Breast epithelium (tissue), 3 donors: ENCODE measurements at regions not wholly inside any gene's neighbourhood (a gene's known extent, or its start where the extent isn't known, plus 50 kb on each side); places are given as distances from the start of the nearest gene placed in this dataset.

Experiments
- CTCF ChIP-seq, 3 donors: fragments of 450-650 bp; IDR thresholded peaks; one replicate each; pipeline ENCODE4 v1.5.1; 2016 to 2017; ENCODE audit warnings: antibody characterized with exemption in 3 of 3, mild to moderate bottlenecking in 3 of 3, moderate library complexity in 3 of 3
- POLR2AphosphoS5 ChIP-seq, 3 donors: sonication (generic); formaldehyde crosslinking; IDR thresholded peaks; one replicate each; pipeline ENCODE4 v1.6.1; 2017; ENCODE audit warnings: antibody characterized with exemption in 3 of 3

DNA sequence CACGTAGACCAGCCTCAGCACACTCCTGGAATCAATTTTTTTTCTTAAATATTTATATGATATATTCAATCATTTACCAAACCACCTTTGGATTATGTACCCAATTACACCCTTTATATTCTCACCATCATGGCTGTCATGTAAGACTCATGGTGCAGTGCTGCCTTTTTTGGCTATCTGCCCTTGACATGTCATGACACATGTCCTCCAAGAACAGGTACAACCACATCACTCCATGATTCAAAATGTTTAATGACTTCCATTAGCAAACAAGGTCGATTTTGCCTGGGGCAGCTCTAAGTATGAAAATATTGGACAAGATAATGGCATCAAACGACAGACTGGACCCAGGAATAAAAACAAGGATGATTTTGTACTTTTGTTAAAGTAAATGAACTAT lies 861.1 kb upstream of the ADAMTS5 start:
- TF ChIP-seq CTCF (IDR thresholded peaks at IDR 0.05) = no peak
- TF ChIP-seq POLR2AphosphoS5 (IDR thresholded peaks at IDR 0.05) = no peak
